Right atrium auricular region (tissue), 2 donors: ENCODE measurements at regions not wholly inside any gene's neighbourhood (a gene's known extent, or its start where the extent isn't known, plus 50 kb on each side); places are given as distances from the start of the nearest gene placed in this dataset.

Source experiments
- DNase-seq: peaks from one replicate; pipeline ENCODE4 v3.0.0-alpha.2; 2019; ENCODE audit warnings: low spot score
- H3K27ac ChIP-seq, 2 donors: fragments of 200-600 bp; sonication (generic); 1 replicate in 1 of 2; 2 replicates in 1 of 2; pipeline ENCODE4 v1.5.1; 2016 to 2019
- H3K27me3 ChIP-seq, 2 donors: fragments of 200-600 bp; sonication (generic); one replicate each; pipeline versions ENCODE4 v1.5.1 to v1.6.0; 2017 to 2019
- H3K36me3 ChIP-seq: fragments of 200-600 bp; sonication (generic); one replicate; pipeline ENCODE4 v1.5.1; 2016
- H3K4me1 ChIP-seq, 2 donors: fragments of 200-600 bp; sonication (generic); one replicate each; pipeline versions ENCODE4 v1.5.1 to v1.6.0; 2017 to 2019
- H3K4me3 ChIP-seq, 2 donors: fragments of 200-600 bp; sonication (generic); 1 replicate in 1 of 2; 2 replicates in 1 of 2; pipeline ENCODE4 v1.5.1; 2017 to 2019; ENCODE audit warnings: mild to moderate bottlenecking in 1 of 2, moderate library complexity in 1 of 2
- H3K9me3 ChIP-seq, 2 donors: fragments of 200-600 bp; sonication (generic); one replicate each; pipeline ENCODE4 v1.5.1; 2019
- TF ChIP-seq, protein P1 (sequence below), 2 donors: fragments of 200-600 bp; sonication (generic); IDR thresholded peaks; one replicate each; pipeline ENCODE4 v1.5.1; 2019; ENCODE audit warnings: antibody characterized with exemption in 2 of 2

DNA sequence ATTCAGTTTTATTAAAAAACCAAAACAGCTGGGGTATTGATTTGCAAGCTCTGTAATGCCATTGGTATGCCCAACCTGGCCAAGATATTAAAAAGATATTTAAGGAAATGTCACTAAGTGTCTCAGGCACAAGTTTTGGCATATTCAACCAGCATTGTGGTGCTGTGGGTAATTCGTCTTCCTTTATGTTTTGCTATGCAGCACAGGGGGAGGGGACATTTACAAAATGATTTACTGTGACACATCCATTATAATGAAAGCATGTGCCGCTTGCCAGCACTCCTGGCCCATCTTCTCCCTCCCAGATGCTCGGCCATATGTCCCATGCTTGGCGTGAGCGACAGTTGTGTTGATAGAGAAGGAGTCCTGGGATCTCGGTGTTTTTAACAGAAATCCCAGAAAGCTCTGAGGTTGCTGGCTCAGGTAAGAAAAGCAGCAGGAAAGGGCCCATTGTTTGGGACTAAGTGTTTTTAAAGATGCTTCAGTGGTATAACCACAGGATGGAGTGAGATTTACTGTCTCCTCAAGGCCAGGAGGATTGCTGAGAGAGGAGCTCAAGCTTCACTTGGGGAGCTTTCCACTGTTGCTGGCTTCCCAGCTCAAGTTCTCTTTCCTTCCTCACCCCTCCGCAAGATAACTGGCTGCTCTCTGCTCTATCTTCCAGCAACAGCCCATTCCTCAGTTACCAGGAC lies 158.2 kb upstream of the TSC22D2 start:
- Histone ChIP-seq H3K4me3 (no peak overlapping the region), H3K27ac (no peak overlapping the region)

DNA sequence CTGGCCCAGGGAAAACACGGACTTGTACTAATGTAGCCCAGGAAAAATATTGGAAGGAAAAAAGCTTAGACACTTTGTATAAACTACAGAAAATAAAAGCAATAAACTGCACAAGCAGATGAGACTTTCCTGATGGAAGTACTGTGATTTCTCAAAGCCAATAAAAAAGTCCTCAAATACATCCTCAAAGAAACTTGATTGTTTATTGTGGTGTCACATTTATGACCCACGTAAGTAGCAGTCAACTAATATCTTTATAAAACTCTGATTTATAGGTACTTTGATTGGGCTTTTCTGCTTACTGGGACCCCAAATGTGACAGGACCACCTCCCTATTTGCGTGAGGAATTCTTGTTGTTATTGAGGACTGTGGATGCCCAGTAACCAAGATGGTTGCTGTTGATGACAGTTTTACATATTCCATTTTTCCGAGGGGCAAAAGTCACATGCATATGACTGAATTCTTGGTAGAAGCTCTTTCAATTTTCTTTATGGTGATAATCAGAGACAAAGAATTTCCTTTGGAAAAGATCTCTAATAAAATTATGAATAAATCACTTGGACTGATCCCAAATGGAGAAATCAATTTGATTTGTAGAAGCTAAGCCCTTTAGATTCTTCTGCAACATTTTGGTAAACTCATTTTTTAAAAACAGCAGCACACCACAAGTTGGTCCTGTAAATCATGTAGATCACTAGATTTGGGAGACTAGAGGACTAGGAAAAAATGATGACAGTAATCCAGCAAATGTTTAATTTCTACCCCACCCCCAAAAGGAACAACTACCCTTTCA lies 159.0 kb upstream of the TSC22D2 start:
- TF ChIP-seq, protein P1, sequence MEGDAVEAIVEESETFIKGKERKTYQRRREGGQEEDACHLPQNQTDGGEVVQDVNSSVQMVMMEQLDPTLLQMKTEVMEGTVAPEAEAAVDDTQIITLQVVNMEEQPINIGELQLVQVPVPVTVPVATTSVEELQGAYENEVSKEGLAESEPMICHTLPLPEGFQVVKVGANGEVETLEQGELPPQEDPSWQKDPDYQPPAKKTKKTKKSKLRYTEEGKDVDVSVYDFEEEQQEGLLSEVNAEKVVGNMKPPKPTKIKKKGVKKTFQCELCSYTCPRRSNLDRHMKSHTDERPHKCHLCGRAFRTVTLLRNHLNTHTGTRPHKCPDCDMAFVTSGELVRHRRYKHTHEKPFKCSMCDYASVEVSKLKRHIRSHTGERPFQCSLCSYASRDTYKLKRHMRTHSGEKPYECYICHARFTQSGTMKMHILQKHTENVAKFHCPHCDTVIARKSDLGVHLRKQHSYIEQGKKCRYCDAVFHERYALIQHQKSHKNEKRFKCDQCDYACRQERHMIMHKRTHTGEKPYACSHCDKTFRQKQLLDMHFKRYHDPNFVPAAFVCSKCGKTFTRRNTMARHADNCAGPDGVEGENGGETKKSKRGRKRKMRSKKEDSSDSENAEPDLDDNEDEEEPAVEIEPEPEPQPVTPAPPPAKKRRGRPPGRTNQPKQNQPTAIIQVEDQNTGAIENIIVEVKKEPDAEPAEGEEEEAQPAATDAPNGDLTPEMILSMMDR (IDR thresholded peaks at IDR 0.05): no peak
- H3K27ac ChIP-seq: no peak overlapping the region
- peaks cover 0 to 8% of the 10 kb centered on the region in 2 donors for H3K4me1 ChIP-seq
- H3K36me3 ChIP-seq: no peaks in the 10 kb centered on the region
- H3K9me3 ChIP-seq: no peaks in the 10 kb centered on the region
- no peak for DNase-seq
- no peaks in the 10 kb centered on the region for H3K27me3 ChIP-seq
- H3K4me3 ChIP-seq: no peak overlapping the region

More for the DNA sequence above, 158.2 kb upstream of the TSC22D2 start:
- Histone ChIP-seq H3K27me3 (no peaks in the 10 kb centered on the region), H3K36me3 (no peaks in the 10 kb centered on the region), H3K4me1 (peaks cover 0 to 16% of the 10 kb centered on the region in 2 donors), H3K9me3 (no peaks in the 10 kb centered on the region)
- no peak for DNase-seq
- TF ChIP-seq, protein P1 (IDR thresholded peaks at IDR 0.05): no peak

DNA sequence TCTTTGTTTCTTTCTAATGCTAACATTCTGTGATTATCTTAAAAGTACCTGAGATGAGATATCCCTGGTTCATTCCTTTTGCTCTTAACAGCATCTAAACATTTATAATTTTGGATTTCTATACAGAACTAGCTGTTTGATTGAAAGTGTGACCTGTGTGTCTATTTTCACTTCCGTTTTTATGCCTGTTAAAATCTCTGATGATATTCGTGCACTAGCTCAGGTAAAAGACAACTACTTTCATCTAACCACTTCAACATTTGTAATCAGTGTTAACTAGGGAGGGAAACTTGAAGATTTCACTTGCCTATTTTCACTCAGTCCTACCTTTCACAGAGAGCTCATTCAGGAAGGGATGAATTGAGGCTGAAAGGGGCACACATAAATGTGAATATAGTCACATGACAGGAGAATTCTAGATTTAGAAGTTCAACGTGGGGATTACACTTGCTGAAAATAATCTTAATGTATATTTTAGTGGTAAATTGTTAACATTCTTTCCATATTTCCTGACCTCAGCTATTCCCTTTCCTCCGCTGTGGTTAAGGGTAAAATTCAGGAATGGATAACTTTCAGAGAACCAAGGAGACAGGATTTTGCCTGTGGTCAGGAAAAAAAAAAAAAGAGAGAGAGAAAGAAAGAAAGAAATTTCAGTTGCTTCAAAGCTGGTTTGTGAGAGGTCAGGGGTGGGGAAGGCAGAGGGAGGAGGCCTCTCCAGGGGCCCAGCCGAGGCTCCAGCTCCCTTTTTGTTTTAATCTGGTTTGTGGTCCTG lies 159.8 kb upstream of the TSC22D2 start:
- Histone ChIP-seq H3K27ac (no peak overlapping the region), H3K36me3 (no peaks in the 10 kb centered on the region), H3K27me3 (no peaks in the 10 kb centered on the region), H3K4me1 (peaks cover 0 to 8% of the 10 kb centered on the region in 2 donors), H3K4me3 (no peak overlapping the region), H3K9me3 (no peaks in the 10 kb centered on the region)
- DNase-seq: no peak
- TF ChIP-seq, protein P1 (IDR thresholded peaks at IDR 0.05): no peak

DNA sequence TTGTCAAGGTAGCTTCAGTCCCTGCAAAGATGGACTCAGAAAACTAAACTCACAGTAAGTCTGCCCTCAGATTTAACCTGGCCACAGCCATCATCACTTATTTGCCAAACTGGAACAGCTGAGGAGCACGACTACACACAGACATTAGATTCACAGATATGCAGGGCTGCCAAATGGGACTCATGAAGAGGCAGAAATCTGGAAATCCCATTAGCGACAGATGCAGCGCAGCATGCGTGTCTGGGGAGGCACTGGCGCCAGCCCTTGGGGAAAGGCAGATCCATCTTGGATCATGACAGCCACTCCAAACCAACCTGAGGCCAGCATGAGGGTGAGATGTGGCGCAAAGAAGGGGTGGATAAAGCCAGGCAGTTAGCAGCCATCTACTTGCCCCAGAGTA lies 160.7 kb upstream of the TSC22D2 start:
- no peak for DNase-seq
- TF ChIP-seq, protein P1 (IDR thresholded peaks at IDR 0.05): no peak
- no peak overlapping the region for H3K4me3 ChIP-seq
- H3K27me3 ChIP-seq: no peaks in the 10 kb centered on the region
- H3K27ac ChIP-seq: no peak overlapping the region
- peaks cover 0 to 8% of the 10 kb centered on the region in 2 donors for H3K4me1 ChIP-seq
- H3K9me3 ChIP-seq: no peaks in the 10 kb centered on the region
- H3K36me3 ChIP-seq: no peaks in the 10 kb centered on the region

DNA sequence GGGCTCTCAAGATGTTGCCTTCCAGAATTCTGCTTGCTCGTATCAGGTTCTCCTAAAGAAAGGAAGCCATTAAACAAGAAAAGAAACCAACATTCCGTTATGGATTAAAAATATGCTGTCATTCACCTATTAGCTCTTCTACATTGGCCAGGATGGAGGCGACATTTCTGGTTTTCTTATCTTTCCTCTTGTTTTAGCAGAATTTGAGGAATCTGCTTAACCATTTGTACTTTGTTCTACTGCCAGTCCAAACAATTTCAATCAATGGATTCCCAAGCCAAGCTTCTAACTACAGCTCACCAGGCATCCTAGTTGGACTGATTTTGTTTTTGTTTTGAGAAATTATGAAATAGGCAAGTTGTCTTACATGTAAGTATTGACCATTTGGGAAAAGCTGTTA lies 164.6 kb upstream of the TSC22D2 start:
- no peak overlapping the region for H3K27ac ChIP-seq
- H3K4me1 ChIP-seq: peaks cover 0 to 6% of the 10 kb centered on the region in 2 donors
- H3K4me3 ChIP-seq: no peak overlapping the region
- no peaks in the 10 kb centered on the region for H3K27me3 ChIP-seq
- no peaks in the 10 kb centered on the region for H3K36me3 ChIP-seq
- no peaks in the 10 kb centered on the region for H3K9me3 ChIP-seq
- no peak for DNase-seq
- TF ChIP-seq, protein P1 (IDR thresholded peaks at IDR 0.05): no peak
